Neural progenitor cell (in vitro differentiated cells): ENCODE measurements at regions not wholly inside any gene's neighbourhood (a gene's known extent, or its start where the extent isn't known, plus 50 kb on each side); places are given as distances from the start of the nearest gene placed in this dataset.
A peak's percentile ranks its signal among the peaks of the same experiment; 100 is the strongest.

Experiments
- DNase-seq: peaks from one replicate; pipeline ENCODE4 v3.0.0-alpha.2; 2016; ENCODE audit warnings: low spot score
- H2AFZ ChIP-seq: fragments of 200-600 bp; sonication (generic); replicated peaks from 2 replicates; pipeline ENCODE4 v1.6.1; 2016; ENCODE audit warnings: antibody characterized with exemption
- H3F3A ChIP-seq: fragments of 200-600 bp; sonication (generic); 2 replicates; pipeline ENCODE4 v1.6.1; 2016; ENCODE audit warnings: antibody characterized with exemption, low read depth
- H3K27ac ChIP-seq: fragments of 200-600 bp; sonication (generic); 2 replicates; pipeline ENCODE4 v1.5.1; 2016; ENCODE audit warnings: mild to moderate bottlenecking
- H3K27me3 ChIP-seq: fragments of 200-600 bp; sonication (generic); 2 replicates; pipeline ENCODE4 v1.6.1; 2016; ENCODE audit warnings: mild to moderate bottlenecking, moderate library complexity
- H3K36me3 ChIP-seq: fragments of 200-600 bp; sonication (generic); 2 replicates; pipeline ENCODE4 v1.5.1; 2016
- H3K4me1 ChIP-seq: fragments of 200-600 bp; sonication (generic); 2 replicates; pipeline ENCODE4 v1.6.1; 2016; ENCODE audit warnings: mixed run types
- H3K4me2 ChIP-seq: fragments of 200-600 bp; sonication (generic); 2 replicates; pipeline ENCODE4 v1.6.1; 2016
- H3K4me3 ChIP-seq: fragments of 200-600 bp; sonication (generic); 2 replicates; pipeline ENCODE4 v1.5.1; 2016
- H3K79me2 ChIP-seq: fragments of 200-600 bp; sonication (generic); 2 replicates; pipeline ENCODE4 v1.6.1; 2016; ENCODE audit warnings: low read depth
- H3K9ac ChIP-seq: fragments of 200-600 bp; sonication (generic); 2 replicates; pipeline ENCODE4 v1.6.1; 2016
- H3K9me3 ChIP-seq: fragments of 200-600 bp; sonication (generic); 2 replicates; pipeline ENCODE4 v1.5.1; 2016; ENCODE audit warnings: low read depth
- H4K20me1 ChIP-seq: fragments of 200-600 bp; sonication (generic); 2 replicates; pipeline ENCODE4 v1.6.1; 2016; ENCODE audit warnings: low read depth
- H3K27ac Mint-ChIP-seq: 3 replicates; pipeline ENCODE4 v1.8.0; 2021; ENCODE audit warnings: mixed read lengths
- H3K27me3 Mint-ChIP-seq: 2 replicates; pipeline ENCODE4 v1.8.0; 2022; ENCODE audit warnings: low read depth, mild to moderate bottlenecking, inconsistent platforms, moderate library complexity, mixed read lengths; ENCODE audit not compliant: insufficient read depth
- H3K36me3 Mint-ChIP-seq: 3 replicates; pipeline ENCODE4 v1.8.0; 2021; ENCODE audit warnings: mixed read lengths
- H3K4me1 Mint-ChIP-seq: 3 replicates; pipeline ENCODE4 v1.8.0; 2021; ENCODE audit warnings: mixed read lengths
- H3K4me3 Mint-ChIP-seq: 3 replicates; pipeline ENCODE4 v1.8.0; 2021; ENCODE audit warnings: mild to moderate bottlenecking, moderate library complexity, mixed read lengths
- H3K9me3 Mint-ChIP-seq: 3 replicates; pipeline ENCODE4 v1.8.0; 2020; ENCODE audit warnings: mixed read lengths
- EZH2 ChIP-seq: fragments of 200-600 bp; sonication (generic); IDR thresholded peaks from 2 replicates; pipeline ENCODE4 v1.6.1; 2017; ENCODE audit warnings: antibody characterized with exemption, mild to moderate bottlenecking, moderate library complexity
- EZH2phosphoT487 ChIP-seq: fragments of 200-600 bp; sonication (generic); IDR thresholded peaks from 2 replicates; pipeline ENCODE4 v1.6.1; 2017; ENCODE audit warnings: antibody characterized with exemption
- TF ChIP-seq, protein P1 (sequence below): fragments of 200-600 bp; sonication (generic); IDR thresholded peaks from 2 replicates; pipeline ENCODE4 v1.5.1; 2017; ENCODE audit warnings: antibody characterized with exemption, mild to moderate bottlenecking

GRCh38 chr5:153030755-153031725 lies 459.4 kb upstream of the GRIA1 start:
- H3K4me3 Mint-ChIP-seq, result no peak overlapping the region
- no peak overlapping the region for H3K9ac ChIP-seq
- H3K27ac ChIP-seq, result peak overlapping the region; percentile 51
- no peak overlapping the region for H3K4me3 ChIP-seq
- H3K4me1 ChIP-seq, result no peaks in the 10 kb centered on the region
- peaks cover 5% of the 10 kb centered on the region for H3K9me3 ChIP-seq
- no peaks in the 10 kb centered on the region for H3K9me3 Mint-ChIP-seq
- H2AFZ ChIP-seq, result no peak overlapping the region
- H3K79me2 ChIP-seq, result no peaks in the 10 kb centered on the region
- TF ChIP-seq, protein P1, sequence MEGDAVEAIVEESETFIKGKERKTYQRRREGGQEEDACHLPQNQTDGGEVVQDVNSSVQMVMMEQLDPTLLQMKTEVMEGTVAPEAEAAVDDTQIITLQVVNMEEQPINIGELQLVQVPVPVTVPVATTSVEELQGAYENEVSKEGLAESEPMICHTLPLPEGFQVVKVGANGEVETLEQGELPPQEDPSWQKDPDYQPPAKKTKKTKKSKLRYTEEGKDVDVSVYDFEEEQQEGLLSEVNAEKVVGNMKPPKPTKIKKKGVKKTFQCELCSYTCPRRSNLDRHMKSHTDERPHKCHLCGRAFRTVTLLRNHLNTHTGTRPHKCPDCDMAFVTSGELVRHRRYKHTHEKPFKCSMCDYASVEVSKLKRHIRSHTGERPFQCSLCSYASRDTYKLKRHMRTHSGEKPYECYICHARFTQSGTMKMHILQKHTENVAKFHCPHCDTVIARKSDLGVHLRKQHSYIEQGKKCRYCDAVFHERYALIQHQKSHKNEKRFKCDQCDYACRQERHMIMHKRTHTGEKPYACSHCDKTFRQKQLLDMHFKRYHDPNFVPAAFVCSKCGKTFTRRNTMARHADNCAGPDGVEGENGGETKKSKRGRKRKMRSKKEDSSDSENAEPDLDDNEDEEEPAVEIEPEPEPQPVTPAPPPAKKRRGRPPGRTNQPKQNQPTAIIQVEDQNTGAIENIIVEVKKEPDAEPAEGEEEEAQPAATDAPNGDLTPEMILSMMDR, result no peak
- no peak for TF ChIP-seq EZH2phosphoT487
- TF ChIP-seq EZH2, result no peak
- no peaks in the 10 kb centered on the region for H3K36me3 ChIP-seq
- H3K4me2 ChIP-seq, result no peak overlapping the region
- H3K4me1 Mint-ChIP-seq, result peaks cover 14% of the 10 kb centered on the region
- H3K36me3 Mint-ChIP-seq, result no peaks in the 10 kb centered on the region
- no peak overlapping the region for H3K27ac Mint-ChIP-seq
- H3F3A ChIP-seq, result no peaks in the 10 kb centered on the region
- DNase-seq, result no peak
- peaks cover 2% of the 10 kb centered on the region for H3K27me3 Mint-ChIP-seq
- H4K20me1 ChIP-seq, result no peaks in the 10 kb centered on the region
- no peaks in the 10 kb centered on the region for H3K27me3 ChIP-seq

DNA sequence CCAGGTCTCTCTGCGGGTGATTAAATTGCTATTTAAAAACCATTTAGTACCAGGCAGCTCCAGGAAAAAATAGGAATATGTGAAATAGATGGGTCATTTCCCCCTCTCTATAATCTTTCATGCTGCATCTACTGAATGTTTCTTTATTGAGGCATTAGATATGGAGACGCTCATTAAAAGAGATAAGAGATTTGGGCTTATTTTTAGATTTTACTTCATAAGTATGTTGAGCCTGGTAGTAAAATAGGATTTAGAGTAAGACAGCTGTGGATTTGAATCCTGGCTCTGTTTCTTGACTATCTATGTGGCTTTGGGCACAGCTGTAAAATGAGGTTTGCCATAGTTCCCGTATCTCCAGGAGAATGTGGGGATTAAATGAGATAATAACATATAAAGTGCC lies 451.0 kb upstream of the GRIA1 start:
- Histone ChIP-seq H3K9me3 (no peaks in the 10 kb centered on the region), H3K27me3 (no peaks in the 10 kb centered on the region), H3K4me3 (no peak overlapping the region), H3K4me2 (no peak overlapping the region), H4K20me1 (no peaks in the 10 kb centered on the region), H3K9ac (no peak overlapping the region), H3K4me1 (no peaks in the 10 kb centered on the region), H3F3A (no peaks in the 10 kb centered on the region), H3K79me2 (no peaks in the 10 kb centered on the region), H3K27ac (no peak overlapping the region), H3K36me3 (no peaks in the 10 kb centered on the region), H2AFZ (no peak overlapping the region)
- Mint-ChIP-seq H3K9me3 (peaks cover 2% of the 10 kb centered on the region), H3K4me3 (no peak overlapping the region), H3K4me1 (peaks cover 2% of the 10 kb centered on the region), H3K36me3 (no peaks in the 10 kb centered on the region), H3K27me3 (peaks cover 2% of the 10 kb centered on the region), H3K27ac (no peak overlapping the region)
- TF ChIP-seq EZH2phosphoT487, result no peak
- TF ChIP-seq, protein P1, result no peak
- TF ChIP-seq EZH2, result no peak
- DNase-seq, result no peak

DNA sequence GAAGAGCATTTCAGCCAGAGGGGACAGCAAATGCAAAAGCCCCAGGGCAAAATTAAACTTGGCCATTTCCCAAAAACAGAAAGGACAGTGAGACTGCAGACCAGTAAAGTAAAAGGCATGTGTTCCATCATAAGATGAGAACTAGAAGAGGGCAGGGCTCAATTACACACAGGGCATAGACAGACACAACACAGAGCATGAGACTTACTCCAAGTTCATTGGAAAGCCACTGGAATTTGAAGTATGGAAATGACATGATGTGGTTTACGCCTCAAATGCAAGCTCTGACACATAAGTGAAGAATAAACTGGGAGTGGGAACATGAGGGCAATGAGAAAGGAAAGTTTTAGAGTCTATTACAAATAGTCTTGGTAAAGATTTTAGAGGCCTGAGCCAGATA lies 446.6 kb upstream of the GRIA1 start:
- DNase-seq, result no peak
- no peaks in the 10 kb centered on the region for H3K9me3 Mint-ChIP-seq
- TF ChIP-seq EZH2phosphoT487 (no peak), EZH2 (no peak)
- TF ChIP-seq, protein P1, result no peak
- Histone ChIP-seq H3F3A (no peaks in the 10 kb centered on the region), H3K79me2 (no peaks in the 10 kb centered on the region), H3K9ac (no peak overlapping the region), H3K4me3 (no peak overlapping the region), H2AFZ (no peak overlapping the region), H4K20me1 (no peaks in the 10 kb centered on the region), H3K9me3 (no peaks in the 10 kb centered on the region), H3K27me3 (no peaks in the 10 kb centered on the region), H3K27ac (no peak overlapping the region), H3K4me2 (no peak overlapping the region), H3K36me3 (no peaks in the 10 kb centered on the region), H3K4me1 (peaks cover 6% of the 10 kb centered on the region)
- no peak overlapping the region for H3K4me3 Mint-ChIP-seq
- no peaks in the 10 kb centered on the region for H3K36me3 Mint-ChIP-seq
- no peak overlapping the region for H3K27ac Mint-ChIP-seq
- no peaks in the 10 kb centered on the region for H3K27me3 Mint-ChIP-seq
- no peaks in the 10 kb centered on the region for H3K4me1 Mint-ChIP-seq
